Non-pigmented ciliary epithelial cell (primary cell): ENCODE measurements at regions not wholly inside any gene's neighbourhood (a gene's known extent, or its start where the extent isn't known, plus 50 kb on each side); places are given as distances from the start of the nearest gene placed in this dataset.
"Not testable (repeated sequence)": the region's sequence is repeated elsewhere in the genome, so short reads cannot be mapped to it uniquely, and the experiment has no call there.

Source experiments
- DNase-seq: peaks from one replicate; pipeline ENCODE4 v3.0.0-alpha.2; 2010; ENCODE audit warnings: low read depth

GRCh38 chr9:108400297-108400696, 455.5 kb downstream of the ACTL7B start:
- DNase-seq = no peak

GRCh38 chr9:108399851-108400250, 455.9 kb downstream of the ACTL7B start:
- no peak for DNase-seq

- DNase-seq = no peak
These were observed 458.5 kb downstream of the ACTL7B start for GRCh38 chr9:108397286-108397685.

- DNase-seq = no peak
These were observed 459.2 kb downstream of the ACTL7B start for GRCh38 chr9:108396611-108397010.

- DNase-seq = no peak
These were observed 459.6 kb downstream of the ACTL7B start for GRCh38 chr9:108396193-108396592.

GRCh38 chr9:108395421-108395820, 460.4 kb downstream of the ACTL7B start:
- DNase-seq = no peak

- no peak for DNase-seq
These were observed 461.1 kb downstream of the ACTL7B start for GRCh38 chr9:108394726-108395125.

GRCh38 chr9:108393481-108394001, 462.2 kb downstream of the ACTL7B start:
- DNase-seq = not testable (repeated sequence)

- DNase-seq = no peak
These were observed 462.9 kb downstream of the ACTL7B start for GRCh38 chr9:108392877-108393276.

GRCh38 chr9:108389056-108389455, 466.7 kb downstream of the ACTL7B start:
- no peak for DNase-seq

GRCh38 chr9:108386859-108387384, 468.9 kb downstream of the ACTL7B start:
- DNase-seq = peak; percentile 28

- DNase-seq = no peak
These were observed 469.8 kb downstream of the ACTL7B start for GRCh38 chr9:108386032-108386431.

GRCh38 chr9:108383796-108384195, 472.0 kb downstream of the ACTL7B start:
- no peak for DNase-seq

GRCh38 chr9:108382310-108382709, 473.5 kb downstream of the ACTL7B start:
- no peak for DNase-seq

- no peak for DNase-seq
These were observed 477.9 kb downstream of the ACTL7B start for GRCh38 chr9:108377881-108378280.

GRCh38 chr9:108377382-108377781, 478.4 kb downstream of the ACTL7B start:
- DNase-seq = no peak

- DNase-seq = no peak
These were observed 479.6 kb downstream of the ACTL7B start for GRCh38 chr9:108376140-108376539.

GRCh38 chr9:108374626-108375025, 481.2 kb downstream of the ACTL7B start:
- DNase-seq = no peak

GRCh38 chr9:108367188-108367587, 488.6 kb downstream of the ACTL7B start:
- DNase-seq = no peak

GRCh38 chr9:108363311-108363710, 492.5 kb downstream of the ACTL7B start:
- DNase-seq = no peak

GRCh38 chr9:108360304-108360703, 495.5 kb downstream of the ACTL7B start:
- no peak for DNase-seq

GRCh38 chr9:108356806-108357205, 499.0 kb downstream of the ACTL7B start:
- DNase-seq = no peak

- DNase-seq = no peak
These were observed 504.2 kb downstream of the ACTL7B start for GRCh38 chr9:108351571-108351970.

GRCh38 chr9:108347463-108348188, 508.2 kb downstream of the ACTL7B start:
- DNase-seq = no peak
